OCI-LY3 (cell line): ENCODE measurements at regions not wholly inside any gene's neighbourhood (a gene's known extent, or its start where the extent isn't known, plus 50 kb on each side); places are given as distances from the start of the nearest gene placed in this dataset.

Source experiments
- H2AFZ ChIP-seq: fragments of 200-600, 300-600 bp; shearing (Covaris generic); 2 replicates; pipeline ENCODE4 v1.6.0; 2014; ENCODE audit warnings: antibody characterized with exemption, low read depth, low read length
- H3K27ac ChIP-seq: fragments of 200-600, 300-600 bp; sonication (generic); 2 replicates; pipeline ENCODE4 v1.5.1; 2014; ENCODE audit warnings: mild to moderate bottlenecking, low read length, moderate library complexity, mixed read lengths
- H3K27me3 ChIP-seq: fragments of 200-600, 300-600 bp; sonication (generic); 2 replicates; pipeline ENCODE4 v1.6.1; 2014; ENCODE audit warnings: low read depth, low read length, mixed read lengths
- H3K36me3 ChIP-seq: fragments of 200-600, 300-600 bp; sonication (generic); replicated peaks from 2 replicates; pipeline ENCODE3; 2014; ENCODE audit warnings: low read depth, low read length, mixed read lengths
- H3K4me1 ChIP-seq: fragments of 300-600, 200-600 bp; sonication (generic); 2 replicates; pipeline ENCODE4 v1.6.1; 2014; ENCODE audit warnings: low read length, mixed read lengths
- H3K4me2 ChIP-seq: fragments of 200-600, 300-600 bp; sonication (generic); 2 replicates; pipeline ENCODE4 v1.6.1; 2014; ENCODE audit warnings: low read length, mixed read lengths
- H3K4me3 ChIP-seq: fragments of 300-600, 200-600 bp; sonication (generic); 2 replicates; pipeline ENCODE4 v1.5.1; 2014; ENCODE audit warnings: antibody characterized with exemption, mild to moderate bottlenecking, low read length, moderate library complexity
- H3K79me2 ChIP-seq: fragments of 300-600, 200-600 bp; shearing (Covaris generic); 2 replicates; pipeline ENCODE4 v1.6.1; 2014; ENCODE audit warnings: mild to moderate bottlenecking, low read length, mixed read lengths
- H3K9ac ChIP-seq: fragments of 300-600, 200-600 bp; shearing (Covaris generic); 2 replicates; pipeline ENCODE4 v1.6.0; 2014; ENCODE audit warnings: mild to moderate bottlenecking, low read length, moderate library complexity
- H3K9me3 ChIP-seq: fragments of 200-600, 300-600 bp; shearing (Covaris generic); 2 replicates; pipeline ENCODE4 v1.6.1; 2014; ENCODE audit warnings: low read length, mixed read lengths; ENCODE audit not compliant: insufficient read depth
- H4K20me1 ChIP-seq: fragments of 200-600, 300-600 bp; sonication (generic); 2 replicates; pipeline ENCODE4 v1.6.1; 2016; ENCODE audit warnings: low read length, mixed read lengths; ENCODE audit not compliant: insufficient read depth
- EZH2phosphoT487 ChIP-seq: fragments of 200-600 bp; shearing (Covaris generic); IDR thresholded peaks from 2 replicates; pipeline ENCODE4 v1.6.1; 2018; ENCODE audit warnings: antibody characterized with exemption, mixed run types, low read depth
- TF ChIP-seq, protein P1 (sequence below): fragments of 200-600, 300-600 bp; sonication (generic); IDR thresholded peaks from 2 replicates; pipeline ENCODE4 v1.5.1; 2014; ENCODE audit warnings: antibody characterized with exemption, low read length, low read depth

DNA sequence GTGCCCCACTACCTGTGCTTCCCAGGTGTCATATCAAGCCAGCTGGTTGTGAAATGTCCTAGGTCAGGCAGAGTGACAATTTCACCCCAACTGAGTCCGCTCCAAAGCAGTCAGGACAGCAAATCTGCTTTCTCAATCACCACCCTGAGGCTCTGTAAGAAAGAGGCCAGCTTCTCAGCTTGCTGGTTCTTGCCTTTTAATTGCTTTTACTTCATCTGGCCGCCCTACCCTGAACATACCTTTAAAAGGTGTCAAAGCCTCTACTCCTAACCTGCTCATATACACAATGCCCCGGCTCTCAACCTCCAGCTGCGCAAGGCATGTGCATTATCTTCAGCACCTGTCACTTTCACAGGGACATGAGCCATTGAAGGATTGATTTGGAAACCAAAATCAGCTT lies 581.6 kb downstream of the NPHP4 start:
- Histone ChIP-seq H3K36me3 (no peaks in the 10 kb centered on the region), H3K4me2 (no peak overlapping the region), H2AFZ (no peak overlapping the region), H4K20me1 (no peaks in the 10 kb centered on the region), H3K4me3 (no peak overlapping the region), H3K79me2 (no peaks in the 10 kb centered on the region), H3K4me1 (no peaks in the 10 kb centered on the region), H3K27ac (no peak overlapping the region), H3K27me3 (no peaks in the 10 kb centered on the region), H3K9me3 (no peaks in the 10 kb centered on the region; the same call in 1 of the 2 replicates), H3K9ac (no peak overlapping the region)
- TF ChIP-seq, protein P1, sequence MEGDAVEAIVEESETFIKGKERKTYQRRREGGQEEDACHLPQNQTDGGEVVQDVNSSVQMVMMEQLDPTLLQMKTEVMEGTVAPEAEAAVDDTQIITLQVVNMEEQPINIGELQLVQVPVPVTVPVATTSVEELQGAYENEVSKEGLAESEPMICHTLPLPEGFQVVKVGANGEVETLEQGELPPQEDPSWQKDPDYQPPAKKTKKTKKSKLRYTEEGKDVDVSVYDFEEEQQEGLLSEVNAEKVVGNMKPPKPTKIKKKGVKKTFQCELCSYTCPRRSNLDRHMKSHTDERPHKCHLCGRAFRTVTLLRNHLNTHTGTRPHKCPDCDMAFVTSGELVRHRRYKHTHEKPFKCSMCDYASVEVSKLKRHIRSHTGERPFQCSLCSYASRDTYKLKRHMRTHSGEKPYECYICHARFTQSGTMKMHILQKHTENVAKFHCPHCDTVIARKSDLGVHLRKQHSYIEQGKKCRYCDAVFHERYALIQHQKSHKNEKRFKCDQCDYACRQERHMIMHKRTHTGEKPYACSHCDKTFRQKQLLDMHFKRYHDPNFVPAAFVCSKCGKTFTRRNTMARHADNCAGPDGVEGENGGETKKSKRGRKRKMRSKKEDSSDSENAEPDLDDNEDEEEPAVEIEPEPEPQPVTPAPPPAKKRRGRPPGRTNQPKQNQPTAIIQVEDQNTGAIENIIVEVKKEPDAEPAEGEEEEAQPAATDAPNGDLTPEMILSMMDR = no peak
- no peak for TF ChIP-seq EZH2phosphoT487

DNA sequence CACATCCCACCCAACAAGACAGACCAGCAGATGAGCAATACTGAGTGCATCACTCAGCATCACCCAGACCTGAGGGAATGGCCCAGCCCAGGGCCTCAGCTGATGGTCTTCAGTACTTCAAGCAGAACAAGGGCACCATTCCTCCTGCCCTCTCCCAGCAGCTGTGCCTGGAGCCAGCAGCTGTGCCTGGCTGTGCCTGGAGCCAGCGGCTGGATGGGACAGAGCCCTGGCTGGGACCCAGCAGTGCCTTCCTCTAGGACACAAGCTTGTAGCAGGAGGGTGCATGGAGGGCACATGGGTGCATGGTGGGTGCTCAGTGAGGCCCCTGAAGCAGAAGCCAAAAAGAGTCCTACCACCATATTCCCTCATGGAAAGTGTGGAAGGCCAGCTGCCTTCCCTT lies 583.8 kb downstream of the NPHP4 start:
- no peak overlapping the region for H2AFZ ChIP-seq
- H3K36me3 ChIP-seq = no peaks in the 10 kb centered on the region
- H3K9me3 ChIP-seq = no peaks in the 10 kb centered on the region; the same call in 1 of the 2 replicates
- H3K4me2 ChIP-seq = no peak overlapping the region
- no peak overlapping the region for H3K4me3 ChIP-seq
- no peak overlapping the region for H3K9ac ChIP-seq
- no peaks in the 10 kb centered on the region for H3K4me1 ChIP-seq
- H3K27me3 ChIP-seq = no peaks in the 10 kb centered on the region
- H3K27ac ChIP-seq = no peak overlapping the region
- H4K20me1 ChIP-seq = no peaks in the 10 kb centered on the region
- TF ChIP-seq EZH2phosphoT487 = no peak
- TF ChIP-seq, protein P1 = no peak
- H3K79me2 ChIP-seq = no peaks in the 10 kb centered on the region

DNA sequence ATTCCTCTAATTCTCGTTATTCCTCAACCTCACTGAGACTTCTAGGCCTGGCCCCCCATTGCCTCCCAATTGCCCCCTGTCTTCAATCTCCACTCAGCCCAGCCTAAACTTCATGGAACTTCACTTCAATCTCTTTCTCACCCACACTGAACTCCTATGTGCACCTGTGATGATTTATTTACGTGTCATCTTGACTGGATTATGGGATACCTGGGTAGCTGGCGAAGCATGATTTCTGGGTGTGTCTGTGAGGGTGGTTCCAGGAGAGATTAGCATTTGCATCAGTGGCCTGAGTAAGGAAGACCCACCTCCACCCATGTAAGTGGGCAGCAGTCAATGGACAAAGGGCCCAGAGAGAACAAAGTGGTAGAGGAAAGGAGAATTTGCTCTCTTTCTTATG lies 587.0 kb downstream of the NPHP4 start:
- Histone ChIP-seq H3K4me1 (no peaks in the 10 kb centered on the region), H3K4me3 (no peak overlapping the region), H3K27ac (no peak overlapping the region), H3K9me3 (no peaks in the 10 kb centered on the region; the same call in 1 of the 2 replicates), H3K36me3 (no peaks in the 10 kb centered on the region), H3K4me2 (no peak overlapping the region), H4K20me1 (no peaks in the 10 kb centered on the region), H2AFZ (no peak overlapping the region), H3K79me2 (no peaks in the 10 kb centered on the region), H3K27me3 (no peaks in the 10 kb centered on the region), H3K9ac (no peak overlapping the region)
- no peak for TF ChIP-seq EZH2phosphoT487
- TF ChIP-seq, protein P1 = no peak

DNA sequence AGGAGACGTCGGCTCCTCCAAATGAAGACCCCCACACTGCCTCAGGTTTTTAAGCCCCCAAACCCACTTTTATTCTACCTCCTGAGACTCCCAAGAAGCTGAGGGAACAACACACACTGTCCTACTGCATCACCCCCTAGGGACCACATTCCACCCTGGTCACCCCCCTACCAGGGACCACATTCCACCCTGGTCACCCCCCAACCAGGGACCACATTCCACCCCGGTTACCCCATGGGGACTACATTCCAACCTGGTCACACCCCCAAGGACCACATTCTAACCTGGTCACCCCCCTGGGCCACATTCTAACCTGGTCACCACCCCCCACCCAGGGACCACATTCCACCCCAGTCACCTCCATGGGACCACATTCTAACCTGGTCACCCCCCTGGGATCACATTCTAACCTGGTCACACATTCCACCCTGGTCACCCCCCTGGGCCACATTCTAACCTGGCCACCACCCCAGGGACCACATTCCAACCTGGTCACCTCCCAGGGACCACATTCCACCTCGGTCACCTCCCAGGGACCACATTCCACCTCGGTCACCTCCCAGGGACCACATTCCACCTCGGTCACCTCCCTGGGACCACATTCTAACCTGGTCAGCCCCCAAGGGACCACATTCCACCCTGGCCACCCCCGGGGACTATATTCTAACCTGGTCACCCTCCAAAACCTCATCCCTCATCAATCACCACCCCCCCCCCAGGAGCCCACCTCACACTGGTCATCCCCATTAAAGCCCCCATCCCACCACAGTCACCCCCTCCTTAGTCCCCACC lies 587.6 kb downstream of the NPHP4 start:
- H3K36me3 ChIP-seq = no peaks in the 10 kb centered on the region
- no peaks in the 10 kb centered on the region for H3K27me3 ChIP-seq
- H3K27ac ChIP-seq = no peak overlapping the region
- TF ChIP-seq, protein P1 = no peak
- no peak for TF ChIP-seq EZH2phosphoT487
- no peaks in the 10 kb centered on the region for H3K79me2 ChIP-seq
- H3K4me2 ChIP-seq = no peak overlapping the region
- H3K4me1 ChIP-seq = no peaks in the 10 kb centered on the region
- no peak overlapping the region for H3K9ac ChIP-seq
- no peak overlapping the region for H2AFZ ChIP-seq
- H3K4me3 ChIP-seq = no peak overlapping the region
- no peaks in the 10 kb centered on the region; the same call in 1 of the 2 replicates for H3K9me3 ChIP-seq
- no peaks in the 10 kb centered on the region for H4K20me1 ChIP-seq
